ENCODE measurements at regions not wholly inside any gene's neighbourhood (a gene's known extent, or its start where the extent isn't known, plus 50 kb on each side); places are given as distances from the start of the nearest gene placed in this dataset.

DNA sequence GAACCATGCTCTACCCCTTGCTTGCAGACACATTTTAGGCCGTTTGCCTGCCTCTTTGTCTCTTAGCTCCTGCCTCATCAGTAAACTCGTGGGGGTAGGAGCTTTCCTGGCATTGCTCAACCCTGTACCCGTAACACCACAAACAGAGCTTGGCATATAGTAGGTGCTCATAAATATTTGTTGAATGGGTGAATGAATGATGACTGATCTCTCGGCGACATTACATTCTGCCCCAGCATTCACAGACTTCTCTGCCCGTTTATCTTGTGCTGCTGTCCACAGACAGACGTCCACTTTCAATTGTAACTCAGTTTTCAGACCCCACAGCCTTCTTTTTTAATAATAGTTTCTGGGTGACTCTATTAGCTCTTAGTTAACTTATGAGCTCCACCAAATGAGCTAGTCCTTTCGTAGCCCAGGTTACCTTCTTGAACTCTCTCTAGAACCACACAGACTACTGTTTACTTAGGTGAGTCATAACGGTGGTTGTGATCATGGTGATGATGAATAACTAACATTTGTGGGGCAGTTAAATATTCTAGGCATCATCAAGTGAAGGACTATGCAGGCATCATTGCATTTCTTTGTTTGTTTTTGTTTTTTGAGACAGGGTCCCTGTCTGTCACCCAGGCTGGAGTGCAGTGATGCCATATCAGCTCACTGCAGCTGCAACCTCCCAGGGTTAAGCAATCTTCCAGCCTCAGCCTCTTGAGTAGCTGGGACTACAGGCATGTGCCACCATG lies 188.4 kb downstream of the ADAMTS15 start:
- no peak for DNase-seq
- ChIA-PET POLR2A (no interaction called here), CTCF (no interaction called here)
- H3K27me3 Mint-ChIP-seq: peaks cover 2% of the 10 kb centered on the region
- no peaks in the 10 kb centered on the region for H3K36me3 Mint-ChIP-seq (ENCODE audit: low read depth)
- no peak overlapping the region for H3K4me3 Mint-ChIP-seq
- no peak for ATAC-seq (ENCODE audit: low read depth)
- no peaks in the 10 kb centered on the region for H3K4me1 Mint-ChIP-seq
- no peak overlapping the region for H3K27ac Mint-ChIP-seq
- intact Hi-C loops (cut with micrococcal nuclease): no loop called here
- no peaks in the 10 kb centered on the region for H3K9me3 Mint-ChIP-seq
- TF ChIP-seq, protein P1, sequence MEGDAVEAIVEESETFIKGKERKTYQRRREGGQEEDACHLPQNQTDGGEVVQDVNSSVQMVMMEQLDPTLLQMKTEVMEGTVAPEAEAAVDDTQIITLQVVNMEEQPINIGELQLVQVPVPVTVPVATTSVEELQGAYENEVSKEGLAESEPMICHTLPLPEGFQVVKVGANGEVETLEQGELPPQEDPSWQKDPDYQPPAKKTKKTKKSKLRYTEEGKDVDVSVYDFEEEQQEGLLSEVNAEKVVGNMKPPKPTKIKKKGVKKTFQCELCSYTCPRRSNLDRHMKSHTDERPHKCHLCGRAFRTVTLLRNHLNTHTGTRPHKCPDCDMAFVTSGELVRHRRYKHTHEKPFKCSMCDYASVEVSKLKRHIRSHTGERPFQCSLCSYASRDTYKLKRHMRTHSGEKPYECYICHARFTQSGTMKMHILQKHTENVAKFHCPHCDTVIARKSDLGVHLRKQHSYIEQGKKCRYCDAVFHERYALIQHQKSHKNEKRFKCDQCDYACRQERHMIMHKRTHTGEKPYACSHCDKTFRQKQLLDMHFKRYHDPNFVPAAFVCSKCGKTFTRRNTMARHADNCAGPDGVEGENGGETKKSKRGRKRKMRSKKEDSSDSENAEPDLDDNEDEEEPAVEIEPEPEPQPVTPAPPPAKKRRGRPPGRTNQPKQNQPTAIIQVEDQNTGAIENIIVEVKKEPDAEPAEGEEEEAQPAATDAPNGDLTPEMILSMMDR (IDR thresholded peaks at IDR 0.05): no peak

DNA sequence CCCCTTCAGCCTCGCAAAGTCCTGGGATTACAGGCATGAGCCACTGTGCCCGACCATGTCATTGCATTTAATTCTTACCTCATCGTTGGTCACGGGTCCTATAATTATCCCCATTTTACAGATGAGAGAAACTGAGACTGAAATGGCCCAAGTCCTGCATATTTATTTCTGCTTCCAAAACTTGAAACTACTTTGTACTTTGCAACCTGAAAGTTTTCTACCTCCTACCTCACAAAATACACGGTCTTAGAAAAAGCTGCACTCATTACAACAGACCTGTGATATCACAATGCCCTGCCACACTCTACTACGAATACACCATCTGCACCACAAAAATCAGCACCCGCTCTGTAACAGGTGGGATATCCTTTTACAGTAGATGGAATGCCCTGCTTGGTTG lies 189.1 kb downstream of the ADAMTS15 start:
- intact Hi-C loops (cut with micrococcal nuclease): no loop called here
- TF ChIP-seq, protein P1 (IDR thresholded peaks at IDR 0.05): no peak
- DNase-seq (no peak), ATAC-seq (ENCODE audit: low read depth) (no peak)
- H3K27me3 Mint-ChIP-seq: peaks cover 2% of the 10 kb centered on the region
- ChIA-PET CTCF (no interaction called here), POLR2A (no interaction called here)
- H3K27ac Mint-ChIP-seq: no peak overlapping the region
- no peak overlapping the region for H3K4me3 Mint-ChIP-seq
- no peaks in the 10 kb centered on the region for H3K9me3 Mint-ChIP-seq
- H3K36me3 Mint-ChIP-seq (ENCODE audit: low read depth): no peaks in the 10 kb centered on the region
- H3K4me1 Mint-ChIP-seq: no peaks in the 10 kb centered on the region

DNA sequence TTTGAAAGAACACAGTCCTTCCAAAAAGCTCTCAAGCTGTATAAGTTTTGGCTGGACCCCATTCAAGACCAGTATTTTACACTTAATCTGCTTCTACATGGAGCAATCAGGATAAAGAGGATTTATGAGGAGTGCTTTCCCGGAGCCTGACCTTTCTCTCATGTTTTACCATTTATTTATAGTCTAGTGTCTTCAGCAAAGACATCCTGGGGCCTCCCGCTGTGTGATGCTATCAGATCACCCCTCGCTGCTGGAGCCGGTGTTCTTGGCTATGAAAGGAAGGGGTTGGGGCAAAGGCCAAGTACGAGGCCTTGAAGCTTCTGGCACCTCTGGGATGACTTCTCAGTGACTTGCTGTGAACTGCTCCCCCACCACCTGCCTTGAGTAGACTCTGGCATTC lies 189.6 kb downstream of the ADAMTS15 start:
- H3K36me3 Mint-ChIP-seq (ENCODE audit: low read depth): no peaks in the 10 kb centered on the region
- no peak overlapping the region for H3K4me3 Mint-ChIP-seq
- H3K27ac Mint-ChIP-seq: no peak overlapping the region
- ChIA-PET POLR2A (no interaction called here), CTCF (no interaction called here)
- TF ChIP-seq, protein P1 (IDR thresholded peaks at IDR 0.05): no peak
- peaks cover 2% of the 10 kb centered on the region for H3K27me3 Mint-ChIP-seq
- no peaks in the 10 kb centered on the region for H3K9me3 Mint-ChIP-seq
- no peaks in the 10 kb centered on the region for H3K4me1 Mint-ChIP-seq
- intact Hi-C loops (cut with micrococcal nuclease): no loop called here
- no peak for ATAC-seq (ENCODE audit: low read depth)
- DNase-seq: no peak

DNA sequence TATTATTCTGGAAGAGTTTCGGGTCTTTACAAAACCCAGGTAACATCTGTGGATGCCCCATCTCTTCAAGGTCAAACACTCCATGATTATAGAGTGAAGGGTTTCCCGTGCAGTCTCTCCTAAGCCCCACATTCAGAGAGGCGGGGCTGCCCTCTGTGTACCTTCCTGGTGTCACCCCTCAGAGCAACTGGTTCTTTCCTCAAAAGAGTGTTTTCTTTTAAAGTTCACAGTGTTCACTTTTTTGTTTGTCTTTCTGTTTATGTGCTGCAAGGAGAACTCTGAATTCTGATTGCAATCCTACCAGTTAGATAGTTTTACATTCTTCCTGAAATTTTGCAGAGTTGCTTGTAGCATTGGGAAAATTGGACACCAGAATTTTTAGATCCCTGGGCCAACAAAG lies 190.2 kb downstream of the ADAMTS15 start:
- no peak for ATAC-seq (ENCODE audit: low read depth)
- no peaks in the 10 kb centered on the region for H3K4me1 Mint-ChIP-seq
- POLR2A ChIA-PET: no interaction called here
- DNase-seq: no peak
- H3K4me3 Mint-ChIP-seq: no peak overlapping the region
- H3K36me3 Mint-ChIP-seq (ENCODE audit: low read depth): no peaks in the 10 kb centered on the region
- CTCF ChIA-PET: no interaction called here
- H3K27me3 Mint-ChIP-seq: peaks cover 2% of the 10 kb centered on the region
- intact Hi-C loops (cut with micrococcal nuclease): no loop called here
- TF ChIP-seq, protein P1 (IDR thresholded peaks at IDR 0.05): no peak
- H3K9me3 Mint-ChIP-seq: no peaks in the 10 kb centered on the region
- H3K27ac Mint-ChIP-seq: no peak overlapping the region

DNA sequence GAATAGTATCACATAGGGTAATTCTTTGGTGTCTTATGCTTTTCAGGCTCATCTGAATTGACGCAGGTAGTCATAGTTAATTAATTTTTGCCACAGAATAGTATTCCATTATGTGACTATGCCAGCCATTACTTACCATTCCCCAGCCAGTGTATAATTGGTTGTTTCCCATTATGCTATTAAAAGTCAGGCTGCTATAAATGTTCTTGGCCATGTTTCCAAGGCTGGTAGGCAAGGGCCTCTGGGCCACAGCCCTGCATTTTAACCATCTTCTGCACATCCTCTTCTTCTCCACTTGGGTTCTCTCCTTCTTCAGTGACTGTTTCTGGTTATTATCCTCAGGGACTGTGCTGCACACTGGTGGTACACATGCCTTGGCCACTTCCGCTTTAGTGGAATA lies 190.9 kb downstream of the ADAMTS15 start:
- no peaks in the 10 kb centered on the region for H3K9me3 Mint-ChIP-seq
- no peaks in the 10 kb centered on the region for H3K36me3 Mint-ChIP-seq (ENCODE audit: low read depth)
- ChIA-PET CTCF (no interaction called here), POLR2A (no interaction called here)
- intact Hi-C loops (cut with micrococcal nuclease): no loop called here
- no peak for ATAC-seq (ENCODE audit: low read depth)
- H3K27ac Mint-ChIP-seq: no peak overlapping the region
- DNase-seq: no peak
- no peaks in the 10 kb centered on the region for H3K4me1 Mint-ChIP-seq
- H3K27me3 Mint-ChIP-seq: peaks cover 2% of the 10 kb centered on the region
- TF ChIP-seq, protein P1 (IDR thresholded peaks at IDR 0.05): no peak
- no peak overlapping the region for H3K4me3 Mint-ChIP-seq

All from activated B cell treated with CpG ODN at 0.5 μM for 24 hours (primary cell).